ENCODE measurements at regions not wholly inside any gene's neighbourhood (a gene's known extent, or its start where the extent isn't known, plus 50 kb on each side); places are given as distances from the start of the nearest gene placed in this dataset.

- Histone ChIP-seq H3K36me3 (no peaks in the 10 kb centered on the region), H3K4me1 (ENCODE audit: low read depth) (no peaks in the 10 kb centered on the region), H3K27me3 (no peaks in the 10 kb centered on the region), H3K4me3 (no peak overlapping the region), H3K9me3 (ENCODE audit: low read depth) (no peaks in the 10 kb centered on the region), H3K27ac (no peak overlapping the region)
- no peak for DNase-seq (ENCODE audit: low read depth in 1 of 2, low spot score in 1 of 2)
- no peak for TF ChIP-seq CTCF (IDR thresholded peaks at IDR 0.05; ENCODE audit: low read depth, low read length)
Measured at GRCh38 chr4:148951346-148951745, 509.1 kb upstream of the NR3C2 start.

- DNase-seq (ENCODE audit: low read depth in 1 of 2, low spot score in 1 of 2) = no peak
- Histone ChIP-seq H3K9me3 (ENCODE audit: low read depth) (no peaks in the 10 kb centered on the region), H3K4me3 (no peak overlapping the region), H3K36me3 (no peaks in the 10 kb centered on the region), H3K27me3 (no peaks in the 10 kb centered on the region), H3K4me1 (ENCODE audit: low read depth) (no peaks in the 10 kb centered on the region), H3K27ac (no peak overlapping the region)
- TF ChIP-seq CTCF (IDR thresholded peaks at IDR 0.05; ENCODE audit: low read depth, low read length) = no peak
Measured at GRCh38 chr4:148946271-148946670, 504.1 kb upstream of the NR3C2 start.

DNA sequence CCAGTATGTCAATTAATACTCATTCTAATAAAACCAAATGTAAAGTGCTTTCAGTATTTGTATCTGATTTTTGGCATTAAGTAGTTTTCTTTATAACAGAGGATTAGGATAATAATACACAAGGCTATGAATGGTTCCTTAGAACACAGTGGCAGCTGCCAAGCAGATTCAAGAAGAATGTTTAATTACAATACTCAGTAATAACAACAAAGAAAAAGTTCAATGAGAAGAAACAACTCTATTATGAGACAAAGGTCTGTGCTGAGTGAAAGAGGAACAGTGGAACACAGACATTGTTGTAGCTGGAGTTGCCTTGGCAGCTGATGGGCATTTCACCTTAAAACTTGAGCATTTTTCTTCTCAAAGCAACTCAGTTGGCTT is 502.6 kb upstream of the NR3C2 start:
- Histone ChIP-seq H3K9me3 (ENCODE audit: low read depth) (no peaks in the 10 kb centered on the region), H3K36me3 (no peaks in the 10 kb centered on the region), H3K27me3 (no peaks in the 10 kb centered on the region), H3K4me3 (no peak overlapping the region), H3K27ac (no peak overlapping the region), H3K4me1 (ENCODE audit: low read depth) (no peaks in the 10 kb centered on the region)
- no peak for DNase-seq (ENCODE audit: low read depth in 1 of 2, low spot score in 1 of 2)
- TF ChIP-seq CTCF (IDR thresholded peaks at IDR 0.05; ENCODE audit: low read depth, low read length) = no peak

GRCh38 chr4:148944136-148944838 is 502.1 kb upstream of the NR3C2 start:
- TF ChIP-seq CTCF (IDR thresholded peaks at IDR 0.05; ENCODE audit: low read depth, low read length) = no peak
- no peak for DNase-seq (ENCODE audit: low read depth in 1 of 2, low spot score in 1 of 2)
- Histone ChIP-seq H3K36me3 (no peaks in the 10 kb centered on the region), H3K4me1 (ENCODE audit: low read depth) (no peaks in the 10 kb centered on the region), H3K27ac (no peak overlapping the region), H3K9me3 (ENCODE audit: low read depth) (no peaks in the 10 kb centered on the region), H3K27me3 (no peaks in the 10 kb centered on the region), H3K4me3 (no peak overlapping the region)

GRCh38 chr4:148934926-148935578 is 492.8 kb upstream of the NR3C2 start:
- no peak for TF ChIP-seq CTCF (IDR thresholded peaks at IDR 0.05; ENCODE audit: low read depth, low read length)
- Histone ChIP-seq H3K36me3 (no peaks in the 10 kb centered on the region), H3K4me1 (ENCODE audit: low read depth) (no peaks in the 10 kb centered on the region), H3K27me3 (no peaks in the 10 kb centered on the region), H3K27ac (no peak overlapping the region), H3K4me3 (no peak overlapping the region), H3K9me3 (ENCODE audit: low read depth) (no peaks in the 10 kb centered on the region)
- DNase-seq (ENCODE audit: low read depth in 1 of 2, low spot score in 1 of 2) = no peak
